HG02884 (cell line): ENCODE measurements at regions not wholly inside any gene's neighbourhood (a gene's known extent, or its start where the extent isn't known, plus 50 kb on each side); places are given as distances from the start of the nearest gene placed in this dataset.
"Not testable (repeated sequence)": the region's sequence is repeated elsewhere in the genome, so short reads cannot be mapped to it uniquely, and the experiment has no call there.

Experiments used
- ATAC-seq: cut with Tn5 transposase; IDR thresholded peaks from one replicate; pipeline ENCODE4 v1.9.1; 2021; ENCODE audit warnings: mild to moderate bottlenecking, moderate library complexity; ENCODE audit not compliant: unreplicated experiment

- no peak for ATAC-seq
These were observed 155.2 kb upstream of the NRP1 start for GRCh38 chr10:33489501-33490176.

- no peak for ATAC-seq
These were observed 152.7 kb upstream of the NRP1 start for GRCh38 chr10:33487014-33487776.

- no peak for ATAC-seq
These were observed 150.8 kb upstream of the NRP1 start for GRCh38 chr10:33485276-33485675.

GRCh38 chr10:33484787-33485186, 150.3 kb upstream of the NRP1 start:
- ATAC-seq, result no peak

- no peak for ATAC-seq
These were observed 149.3 kb upstream of the NRP1 start for GRCh38 chr10:33483816-33484190.

- ATAC-seq, result no peak
These were observed 148.8 kb upstream of the NRP1 start for GRCh38 chr10:33483124-33483815.

- ATAC-seq, result no peak
These were observed 148.0 kb upstream of the NRP1 start for GRCh38 chr10:33482486-33482885.

- no peak for ATAC-seq
These were observed 146.7 kb upstream of the NRP1 start for GRCh38 chr10:33481184-33481583.

GRCh38 chr10:33480417-33480816, 145.9 kb upstream of the NRP1 start:
- not testable (repeated sequence) for ATAC-seq

- no peak for ATAC-seq
These were observed 144.2 kb upstream of the NRP1 start for GRCh38 chr10:33478675-33479125.

GRCh38 chr10:33478089-33478674, 143.7 kb upstream of the NRP1 start:
- no peak for ATAC-seq

GRCh38 chr10:33477291-33478088, 143.0 kb upstream of the NRP1 start:
- ATAC-seq, result no peak

- no peak for ATAC-seq
These were observed 142.3 kb upstream of the NRP1 start for GRCh38 chr10:33476757-33477273.

GRCh38 chr10:33473688-33474087, 139.2 kb upstream of the NRP1 start:
- no peak for ATAC-seq

- not testable (repeated sequence) for ATAC-seq
These were observed 133.5 kb upstream of the NRP1 start for GRCh38 chr10:33468006-33468405.

- ATAC-seq, result no peak
These were observed 131.3 kb upstream of the NRP1 start for GRCh38 chr10:33465747-33466146.

- no peak for ATAC-seq
These were observed 128.5 kb upstream of the NRP1 start for GRCh38 chr10:33463011-33463410.

- no peak for ATAC-seq
These were observed 126.8 kb upstream of the NRP1 start for GRCh38 chr10:33461295-33461640.

- no peak for ATAC-seq
These were observed 126.2 kb upstream of the NRP1 start for GRCh38 chr10:33460505-33461294.

GRCh38 chr10:33459602-33460001, 125.1 kb upstream of the NRP1 start:
- ATAC-seq, result no peak
